Body of pancreas (tissue), 4 donors: ENCODE measurements at regions not wholly inside any gene's neighbourhood (a gene's known extent, or its start where the extent isn't known, plus 50 kb on each side); places are given as distances from the start of the nearest gene placed in this dataset.

Source experiments
- POLR2A ChIP-seq, 3 donors: fragments of 450-650 bp; IDR thresholded peaks; one replicate each; pipeline ENCODE4 v1.6.1; 2016; ENCODE audit warnings: antibody characterized with exemption in 3 of 3, mild to moderate bottlenecking in 2 of 3
- TF ChIP-seq, protein P1 (sequence below), 7 experiments: fragments of 450-650 bp in 4 of 7; fragments of 200-600 bp in 3 of 7; sonication (generic) in 3 of 7; IDR thresholded peaks; one replicate each; pipeline ENCODE4 v1.5.1; 2016 to 2019; ENCODE audit warnings: antibody characterized with exemption in 7 of 7

GRCh38 chr9:82170866-82171265 is 182.3 kb downstream of the SPATA31D1 start:
- TF ChIP-seq, protein P1, sequence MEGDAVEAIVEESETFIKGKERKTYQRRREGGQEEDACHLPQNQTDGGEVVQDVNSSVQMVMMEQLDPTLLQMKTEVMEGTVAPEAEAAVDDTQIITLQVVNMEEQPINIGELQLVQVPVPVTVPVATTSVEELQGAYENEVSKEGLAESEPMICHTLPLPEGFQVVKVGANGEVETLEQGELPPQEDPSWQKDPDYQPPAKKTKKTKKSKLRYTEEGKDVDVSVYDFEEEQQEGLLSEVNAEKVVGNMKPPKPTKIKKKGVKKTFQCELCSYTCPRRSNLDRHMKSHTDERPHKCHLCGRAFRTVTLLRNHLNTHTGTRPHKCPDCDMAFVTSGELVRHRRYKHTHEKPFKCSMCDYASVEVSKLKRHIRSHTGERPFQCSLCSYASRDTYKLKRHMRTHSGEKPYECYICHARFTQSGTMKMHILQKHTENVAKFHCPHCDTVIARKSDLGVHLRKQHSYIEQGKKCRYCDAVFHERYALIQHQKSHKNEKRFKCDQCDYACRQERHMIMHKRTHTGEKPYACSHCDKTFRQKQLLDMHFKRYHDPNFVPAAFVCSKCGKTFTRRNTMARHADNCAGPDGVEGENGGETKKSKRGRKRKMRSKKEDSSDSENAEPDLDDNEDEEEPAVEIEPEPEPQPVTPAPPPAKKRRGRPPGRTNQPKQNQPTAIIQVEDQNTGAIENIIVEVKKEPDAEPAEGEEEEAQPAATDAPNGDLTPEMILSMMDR (IDR thresholded peaks at IDR 0.05): no peak
- no peak for TF ChIP-seq POLR2A (IDR thresholded peaks at IDR 0.05)
